GM18868 (cell line): ENCODE measurements at regions not wholly inside any gene's neighbourhood (a gene's known extent, or its start where the extent isn't known, plus 50 kb on each side); places are given as distances from the start of the nearest gene placed in this dataset.

Source experiments
- ATAC-seq: cut with Tn5 transposase; IDR thresholded peaks from one replicate; pipeline ENCODE4 v1.9.1; 2021; ENCODE audit warnings: mild to moderate bottlenecking, moderate library complexity; ENCODE audit not compliant: unreplicated experiment

DNA sequence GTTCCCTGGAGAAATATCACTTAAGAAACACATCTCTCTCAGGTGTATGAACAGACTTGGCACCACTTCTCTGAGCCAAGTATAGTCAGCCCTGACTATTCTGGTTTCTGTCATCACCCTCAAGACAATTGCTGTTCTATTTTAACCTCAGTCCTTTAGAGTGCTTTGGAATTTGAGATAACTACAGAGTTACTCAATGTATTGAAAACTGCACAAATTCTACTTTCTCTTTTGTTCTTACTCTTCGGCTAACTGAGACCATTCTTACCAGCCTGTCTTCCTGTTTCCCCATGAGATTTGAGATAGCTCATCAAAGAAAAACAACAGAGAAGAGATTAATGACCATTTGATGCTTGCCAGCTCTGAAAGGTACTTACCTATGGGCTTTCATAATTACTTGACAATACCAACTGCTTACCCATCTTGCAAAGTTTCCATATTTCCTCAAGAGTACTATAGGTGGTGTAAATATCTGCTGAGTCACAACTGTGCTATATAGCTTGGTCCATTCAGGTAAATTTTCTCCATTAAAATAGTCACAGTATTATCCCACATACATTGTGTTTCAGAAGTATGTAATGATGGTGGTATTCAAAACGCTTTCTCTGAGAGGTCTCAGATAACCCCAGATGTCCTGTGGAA lies 467.5 kb upstream of the CHST9 start:
- peak; percentile 82 for ATAC-seq

- no peak for ATAC-seq
These were observed 464.5 kb upstream of the CHST9 start for GRCh38 chr18:27649621-27650020.

DNA sequence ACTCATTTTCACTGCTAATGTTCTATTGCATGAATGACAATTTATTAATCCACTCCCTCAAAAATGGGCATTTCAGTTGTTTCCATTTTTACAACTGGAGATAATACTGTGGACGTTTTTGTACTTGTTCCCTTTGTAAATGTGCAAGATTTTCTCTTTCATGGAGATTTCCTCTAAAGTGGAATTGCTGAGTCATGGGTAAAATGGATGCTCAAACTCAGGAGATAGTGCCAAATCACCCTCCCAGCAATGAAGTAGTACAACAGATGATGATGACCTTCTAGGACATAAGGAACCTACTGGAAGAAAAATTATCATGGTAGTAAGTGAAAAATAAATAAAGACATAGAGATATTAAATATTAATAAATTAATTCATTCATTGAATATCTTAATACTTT lies 460.8 kb upstream of the CHST9 start:
- no peak for ATAC-seq

- no peak for ATAC-seq
These were observed 451.5 kb upstream of the CHST9 start for GRCh38 chr18:27636576-27637085.

GRCh38 chr18:27632706-27633105 lies 447.6 kb upstream of the CHST9 start:
- no peak for ATAC-seq

DNA sequence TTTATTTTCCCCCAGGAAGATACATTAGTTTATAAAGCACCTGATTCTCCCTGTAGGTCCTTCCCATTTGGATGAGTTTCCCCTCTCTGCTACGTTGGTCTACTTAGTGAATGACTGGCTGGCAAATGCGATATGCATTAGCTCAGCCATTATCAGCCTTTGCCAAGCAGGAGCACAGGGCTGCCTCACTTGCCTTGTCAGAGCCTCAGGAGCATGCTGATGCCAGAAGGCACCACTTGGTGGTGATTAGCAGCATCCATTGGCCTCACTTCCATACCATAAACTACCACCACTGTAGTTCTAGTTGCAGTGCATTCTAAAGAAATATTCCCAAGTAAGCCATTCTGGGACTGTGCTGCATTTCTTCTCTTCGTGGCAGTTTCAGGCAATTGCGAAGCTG lies 442.8 kb upstream of the CHST9 start:
- no peak for ATAC-seq

GRCh38 chr18:27621236-27621890 lies 436.3 kb upstream of the CHST9 start:
- ATAC-seq: no peak

DNA sequence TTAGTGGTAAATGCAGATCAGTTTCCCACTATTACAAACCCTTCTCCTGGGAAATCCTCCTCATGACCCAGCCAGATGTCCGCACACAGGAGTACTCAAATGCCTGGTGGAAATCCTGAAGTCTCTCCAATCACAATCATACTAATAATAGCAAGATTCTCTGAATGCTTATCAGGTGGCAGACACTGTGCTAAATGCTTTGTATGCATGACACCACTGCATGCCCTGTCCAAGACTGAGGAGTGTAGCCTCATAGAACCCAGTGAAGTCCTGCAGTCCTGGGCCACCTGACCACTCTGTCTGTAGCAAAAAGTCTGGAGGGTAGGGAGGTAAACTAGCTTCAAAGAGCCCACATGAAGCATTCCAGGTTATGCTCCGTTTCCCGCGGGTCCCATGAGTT lies 434.8 kb upstream of the CHST9 start:
- ATAC-seq: no peak

DNA sequence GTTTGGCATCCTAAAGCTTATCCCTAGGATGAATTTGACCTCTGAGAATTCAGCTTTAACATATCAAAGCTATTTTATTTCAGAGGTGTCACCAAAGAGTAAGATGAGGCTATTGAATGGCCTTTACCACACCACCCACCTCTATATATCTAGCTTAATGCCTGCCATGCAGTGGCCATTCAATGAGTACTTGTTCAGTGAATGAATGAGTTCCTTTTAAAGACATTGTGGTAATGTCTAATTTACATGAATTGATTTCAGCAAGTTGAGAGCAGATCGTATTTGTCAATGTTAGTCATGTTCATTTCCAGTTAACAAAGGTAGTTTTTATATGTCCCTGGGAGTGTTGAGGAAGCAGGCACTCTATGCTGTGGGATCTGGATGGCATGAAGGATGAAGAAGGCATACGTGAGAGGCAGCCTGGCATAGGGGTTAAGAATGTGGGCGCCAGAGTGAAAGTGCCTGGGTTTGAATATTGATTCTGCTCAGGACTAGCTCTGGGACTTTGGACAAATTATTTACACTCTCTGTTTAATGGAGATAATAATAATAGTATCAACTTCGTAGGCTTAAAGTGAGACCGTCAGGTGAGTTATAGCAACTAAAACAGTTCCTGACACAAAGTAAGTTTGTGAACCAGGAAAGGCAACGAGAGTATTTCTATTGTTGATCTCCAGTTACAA lies 434.1 kb upstream of the CHST9 start:
- ATAC-seq: no peak

DNA sequence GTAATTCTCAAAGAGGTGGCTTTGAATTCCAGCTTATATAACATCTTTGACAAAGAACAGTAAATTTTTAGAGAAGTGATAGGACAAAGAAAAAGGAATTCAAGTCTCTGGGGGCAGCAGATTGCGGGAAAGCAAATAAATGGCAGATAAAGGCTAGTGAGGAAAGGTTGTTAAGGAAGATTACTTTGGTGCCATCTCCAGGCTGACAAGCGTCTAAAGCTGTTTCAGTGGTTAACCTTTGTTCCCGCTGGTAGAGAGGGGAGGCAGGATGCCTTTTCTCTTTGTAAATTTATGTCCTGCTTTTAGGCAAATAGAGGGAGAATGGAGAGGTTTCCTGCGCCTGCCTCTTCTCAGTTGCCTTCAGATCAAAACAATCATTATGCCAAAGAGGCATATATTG lies 431.2 kb upstream of the CHST9 start:
- no peak for ATAC-seq

- no peak for ATAC-seq
These were observed 430.1 kb upstream of the CHST9 start for GRCh38 chr18:27614951-27615844.

GRCh38 chr18:27609221-27609620 lies 424.1 kb upstream of the CHST9 start:
- no peak for ATAC-seq

GRCh38 chr18:27608742-27609141 lies 423.6 kb upstream of the CHST9 start:
- peak; percentile 34 for ATAC-seq

GRCh38 chr18:27608174-27608573 lies 423.1 kb upstream of the CHST9 start:
- no peak for ATAC-seq

DNA sequence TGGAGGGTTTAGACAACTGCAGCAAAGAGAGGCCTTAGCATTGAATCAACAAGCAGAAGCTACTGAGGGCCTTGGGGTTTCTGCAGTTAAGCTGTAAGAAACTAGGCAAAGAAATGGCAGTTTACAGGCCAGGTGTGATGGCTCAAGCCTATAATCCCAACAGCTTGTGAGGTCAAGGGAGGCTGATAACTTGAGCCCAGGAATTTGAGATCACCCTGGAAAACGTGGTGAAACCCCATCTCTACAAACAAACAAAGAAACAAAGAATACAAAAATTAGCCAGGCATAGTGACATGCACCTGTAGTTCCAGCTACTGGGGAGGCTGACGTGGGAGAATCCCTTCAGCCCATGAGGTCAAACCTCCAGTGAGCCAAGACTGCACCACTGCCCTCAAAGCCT lies 421.6 kb upstream of the CHST9 start:
- no peak for ATAC-seq

GRCh38 chr18:27605107-27605834 lies 420.2 kb upstream of the CHST9 start:
- ATAC-seq: peak; percentile 84

DNA sequence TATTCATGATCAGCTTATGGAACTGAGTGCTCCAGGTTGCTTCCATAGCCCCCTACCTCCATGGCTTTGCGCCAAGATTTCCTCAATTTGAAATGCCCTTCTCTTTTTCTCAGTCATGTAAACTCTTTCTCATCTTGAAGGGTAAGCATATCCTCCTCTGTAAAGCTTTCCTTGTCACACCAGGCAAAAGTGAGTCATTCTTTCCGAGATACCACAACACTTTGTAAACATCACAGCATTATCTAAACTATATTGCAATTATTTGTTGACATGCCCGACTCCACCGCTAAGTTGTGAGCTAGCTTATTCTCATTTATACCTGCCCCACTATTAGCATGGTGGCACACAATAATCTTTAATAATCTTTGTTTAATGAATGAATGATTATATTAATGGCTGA lies 419.5 kb upstream of the CHST9 start:
- ATAC-seq: no peak

GRCh38 chr18:27602092-27602491 lies 417.0 kb upstream of the CHST9 start:
- ATAC-seq: no peak

- peak; percentile 65 for ATAC-seq
These were observed 415.1 kb upstream of the CHST9 start for GRCh38 chr18:27600245-27600644.

DNA sequence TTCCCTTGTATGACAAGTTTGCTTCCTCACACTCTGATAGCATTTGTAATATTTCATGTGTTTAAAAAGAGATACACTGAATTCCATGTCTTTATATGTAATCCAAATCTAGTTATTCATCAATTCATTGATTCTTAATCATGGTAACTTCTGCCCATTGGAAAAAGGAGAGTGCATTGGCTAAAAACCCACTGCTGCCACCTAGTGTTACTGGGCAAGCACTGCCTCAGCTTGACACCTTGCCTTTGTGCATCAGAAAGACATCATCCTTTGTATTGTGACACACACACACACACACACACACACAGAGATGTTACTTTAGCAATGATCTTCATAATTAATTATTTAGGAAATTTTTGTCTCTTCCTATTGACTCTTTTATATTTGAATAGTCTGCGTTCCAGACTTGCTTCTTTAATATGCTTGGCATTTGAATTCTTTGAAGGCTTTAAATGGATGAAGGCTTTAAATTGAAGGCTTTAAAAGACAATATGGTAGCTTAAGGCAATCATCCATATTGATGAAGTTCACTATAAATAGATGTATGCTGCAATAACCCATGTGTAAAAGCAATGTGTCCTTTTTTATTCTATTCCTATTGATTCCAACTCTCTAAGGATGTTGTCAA lies 414.2 kb upstream of the CHST9 start:
- peak; percentile 75 for ATAC-seq
